ENCODE measurements at regions not wholly inside any gene's neighbourhood (a gene's known extent, or its start where the extent isn't known, plus 50 kb on each side); places are given as distances from the start of the nearest gene placed in this dataset.

DNA sequence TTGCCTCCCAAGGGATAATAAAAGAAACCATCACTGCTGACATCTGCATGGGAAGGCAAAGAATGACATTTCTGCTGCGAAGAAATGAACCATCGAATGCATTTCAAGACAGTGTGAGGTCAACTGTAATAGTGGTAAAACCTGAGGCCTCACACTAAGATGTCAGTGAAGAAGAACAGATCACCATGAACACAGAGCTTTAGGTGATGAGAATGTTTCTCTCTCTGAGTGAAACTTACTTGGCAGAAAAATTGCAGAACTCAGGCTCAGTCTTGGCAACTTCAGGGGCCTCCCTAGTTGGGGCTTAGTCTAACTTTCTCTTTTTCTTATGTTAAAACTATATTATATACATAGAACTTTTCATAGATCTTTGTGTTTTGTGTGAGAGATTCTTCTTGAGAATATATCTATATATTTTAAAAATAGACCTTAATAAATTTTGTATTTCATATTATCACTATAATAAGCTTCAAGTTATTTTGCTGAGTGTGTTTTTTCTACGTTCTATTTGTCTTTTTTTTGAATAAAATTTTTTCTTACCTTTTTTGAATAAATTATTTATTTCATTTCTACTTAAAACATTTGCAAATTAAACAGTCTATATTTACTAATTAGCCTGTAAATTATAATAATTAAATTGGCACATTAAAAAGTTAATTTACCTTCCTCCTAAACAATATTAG, 427.5 kb upstream of the TRIB2 start:
- CTCF ChIA-PET = no interaction called here
- POLR2A ChIA-PET = no interaction called here

- ChIA-PET POLR2A (interaction anchor here (0.6 kb wide), 1 partner anchor 437 kb away, joined by 4 read pairs; no protein-coding TSS in a partner anchor), CTCF (no interaction called here)
These were observed 425.4 kb upstream of the TRIB2 start for GRCh38 chr2:12291303-12291702.

GRCh38 chr2:12293874-12294273, 422.9 kb upstream of the TRIB2 start:
- CTCF ChIA-PET = interaction anchor here (1.1 kb wide), 1 partner anchor 21 kb away, joined by 3 read pairs; no protein-coding TSS in a partner anchor
- POLR2A ChIA-PET = interaction anchor here (0.5 to 1.4 kb wide), 6 partner anchors 22 to 461 kb away, joined by 3 to 5 read pairs (median 4); no protein-coding TSS in a partner anchor

DNA sequence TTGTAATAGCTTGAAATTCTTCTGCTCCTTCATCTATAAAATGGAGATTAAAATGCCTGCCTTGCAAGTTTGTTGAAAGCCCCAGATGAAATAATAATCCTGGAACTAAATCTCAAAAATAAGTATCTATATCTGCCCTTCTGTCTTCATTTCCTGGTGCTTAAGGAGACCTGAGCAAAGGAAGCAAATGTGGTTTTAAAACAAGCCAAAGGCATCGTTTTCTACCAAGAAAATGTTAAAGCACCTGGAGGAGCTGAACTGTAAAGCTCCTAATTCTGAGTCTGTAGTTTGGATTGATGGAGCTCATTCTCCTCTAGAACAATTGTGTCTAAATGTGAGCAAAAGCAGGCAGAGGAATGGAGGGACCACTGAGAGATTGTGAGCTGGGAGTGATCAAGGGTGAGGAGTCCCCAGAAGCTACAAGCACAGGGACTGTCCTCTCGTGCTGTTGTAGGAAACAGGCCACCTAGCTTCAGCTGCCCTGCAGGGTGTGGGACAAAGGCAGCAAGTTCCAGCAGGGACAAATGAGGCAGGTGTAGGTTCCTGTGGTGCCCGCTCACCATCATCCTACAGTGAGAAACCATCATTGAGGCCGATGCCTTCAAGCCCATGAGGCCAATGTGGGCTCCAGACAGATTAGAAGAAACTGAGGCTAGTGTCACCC, 420.7 kb upstream of the TRIB2 start:
- ChIA-PET POLR2A (no interaction called here), CTCF (no interaction called here)

DNA sequence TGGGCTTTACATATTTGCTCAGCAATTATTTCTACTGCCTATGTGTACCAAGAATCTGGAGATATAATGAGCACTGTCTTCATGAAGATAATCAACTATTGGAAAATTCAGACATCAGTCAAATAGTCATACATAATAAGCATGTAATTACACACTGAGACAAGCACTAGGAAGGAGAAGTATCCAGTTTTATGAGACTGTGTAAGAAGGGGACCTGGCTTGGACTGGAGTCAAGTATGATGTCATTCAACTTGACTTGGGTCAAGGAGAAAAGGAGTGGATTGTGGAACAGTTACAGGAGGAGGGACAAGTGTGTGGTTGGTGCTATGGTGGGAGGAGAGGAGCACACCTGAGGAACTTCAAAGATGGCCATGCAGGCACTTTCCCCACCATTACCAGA, 419.8 kb upstream of the TRIB2 start:
- CTCF ChIA-PET = no interaction called here
- POLR2A ChIA-PET = no interaction called here

DNA sequence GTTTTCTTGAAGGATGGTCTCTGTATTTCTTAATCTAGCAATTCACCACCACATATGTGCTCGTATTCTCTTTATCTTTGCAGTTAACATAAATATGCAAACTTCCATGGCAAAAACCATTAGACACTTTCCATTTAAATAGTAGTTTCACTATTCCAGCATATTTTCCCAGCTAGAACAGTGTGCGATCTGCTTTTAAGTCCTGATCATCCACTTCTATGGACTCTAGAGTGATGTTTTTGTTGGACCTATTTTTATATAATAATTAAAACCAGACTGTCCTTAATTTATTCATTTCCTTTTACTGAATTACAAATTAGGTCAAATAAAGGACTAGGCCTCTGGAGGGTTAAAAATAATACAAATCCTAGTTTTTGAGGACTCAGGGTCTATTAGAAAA, 418.4 kb upstream of the TRIB2 start:
- ChIA-PET CTCF (no interaction called here), POLR2A (no interaction called here)

GRCh38 chr2:12299431-12299830, 417.3 kb upstream of the TRIB2 start:
- ChIA-PET CTCF (no interaction called here), POLR2A (no interaction called here)

GRCh38 chr2:12300019-12300602, 416.6 kb upstream of the TRIB2 start:
- ChIA-PET CTCF (no interaction called here), POLR2A (no interaction called here)

DNA sequence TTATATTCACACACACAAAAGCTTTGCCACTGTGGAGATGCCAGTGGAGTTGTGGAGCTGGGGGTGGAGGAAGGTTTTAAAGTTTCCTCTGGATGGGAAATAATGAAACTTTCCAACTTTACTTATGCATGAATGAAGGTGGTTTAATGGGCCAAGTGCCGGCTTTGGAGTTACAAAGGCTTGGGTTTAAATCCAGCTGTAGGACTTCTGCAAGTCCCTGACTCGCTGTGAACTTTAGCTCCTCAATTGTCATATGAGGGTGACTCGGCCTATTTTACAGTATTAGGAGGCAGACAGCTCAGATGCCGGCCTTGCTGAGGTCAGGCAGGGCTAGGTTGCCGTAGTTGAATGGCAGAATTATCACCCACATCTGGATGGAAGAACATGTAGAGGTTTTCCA, 415.8 kb upstream of the TRIB2 start:
- CTCF ChIA-PET = no interaction called here
- POLR2A ChIA-PET = no interaction called here

DNA sequence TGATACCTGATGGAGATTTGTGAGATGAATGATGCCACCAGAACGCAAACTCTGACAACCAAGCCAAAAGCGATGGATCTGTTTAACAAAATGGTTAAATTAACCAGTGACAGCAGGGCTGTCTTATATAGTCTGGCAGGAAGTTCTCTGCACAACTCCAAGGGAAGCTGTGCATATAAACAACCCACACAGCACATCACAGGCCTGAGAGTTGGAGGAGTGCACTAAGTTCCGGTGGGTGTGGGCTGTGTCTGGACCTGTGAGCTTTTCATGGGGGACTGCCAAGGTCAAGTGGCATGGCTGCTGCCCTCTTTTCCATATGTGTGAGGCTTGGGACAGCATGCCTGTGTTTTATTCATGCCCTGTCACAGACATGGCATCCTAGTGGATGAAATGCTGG, 414.6 kb upstream of the TRIB2 start:
- CTCF ChIA-PET = no interaction called here
- POLR2A ChIA-PET = no interaction called here

DNA sequence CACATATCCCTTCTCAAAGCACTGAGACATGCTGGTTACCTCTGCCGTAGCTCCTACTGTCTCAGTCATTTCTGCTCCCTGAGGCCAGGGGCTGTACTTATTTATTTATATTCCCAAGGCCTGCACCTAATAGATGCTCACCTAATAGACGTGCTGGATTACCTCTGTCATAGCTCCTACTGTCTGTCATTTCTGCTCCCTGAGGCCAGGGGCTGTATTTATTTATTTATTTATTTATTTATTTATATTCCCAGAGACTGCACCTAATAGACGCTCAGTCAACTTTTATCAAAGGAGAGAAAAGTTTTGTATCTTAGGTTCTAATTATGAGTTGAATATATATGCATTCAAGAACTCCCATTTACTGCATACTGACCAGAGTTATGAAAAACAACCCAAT, 414.0 kb upstream of the TRIB2 start:
- ChIA-PET POLR2A (no interaction called here), CTCF (no interaction called here)

- ChIA-PET CTCF (no interaction called here), POLR2A (no interaction called here)
These were observed 413.3 kb upstream of the TRIB2 start for GRCh38 chr2:12303181-12304030.

DNA sequence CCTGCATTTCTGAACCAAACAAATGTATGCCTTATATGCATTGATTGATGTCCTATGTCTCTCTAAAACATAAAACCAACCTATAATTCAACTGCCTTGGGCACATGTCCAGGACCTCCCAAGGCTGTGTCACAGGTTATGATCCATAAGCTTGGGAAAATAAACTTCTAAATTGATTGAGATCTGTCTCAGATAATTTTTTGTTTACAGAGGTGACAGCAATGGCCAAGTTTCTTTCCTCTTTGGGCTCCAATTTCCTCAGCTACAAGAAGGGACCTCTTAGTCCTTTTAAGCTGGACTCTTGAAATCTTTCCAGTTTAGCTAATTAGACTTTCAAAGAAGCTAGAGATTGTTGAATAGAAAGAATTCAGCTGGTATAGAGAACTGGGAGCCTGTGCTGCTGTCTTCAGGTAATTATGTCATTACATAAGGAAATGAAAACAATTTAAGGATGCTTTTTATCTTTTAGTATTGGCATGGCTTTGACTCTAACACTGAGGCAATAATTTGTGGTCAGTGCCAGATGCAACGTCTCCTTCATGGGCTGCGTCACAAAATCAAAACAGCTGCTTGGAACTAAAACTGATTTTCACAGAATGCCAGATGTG, 412.1 kb upstream of the TRIB2 start:
- ChIA-PET POLR2A (no interaction called here), CTCF (no interaction called here)

GRCh38 chr2:12305931-12306330, 410.8 kb upstream of the TRIB2 start:
- ChIA-PET POLR2A (no interaction called here), CTCF (no interaction called here)

DNA sequence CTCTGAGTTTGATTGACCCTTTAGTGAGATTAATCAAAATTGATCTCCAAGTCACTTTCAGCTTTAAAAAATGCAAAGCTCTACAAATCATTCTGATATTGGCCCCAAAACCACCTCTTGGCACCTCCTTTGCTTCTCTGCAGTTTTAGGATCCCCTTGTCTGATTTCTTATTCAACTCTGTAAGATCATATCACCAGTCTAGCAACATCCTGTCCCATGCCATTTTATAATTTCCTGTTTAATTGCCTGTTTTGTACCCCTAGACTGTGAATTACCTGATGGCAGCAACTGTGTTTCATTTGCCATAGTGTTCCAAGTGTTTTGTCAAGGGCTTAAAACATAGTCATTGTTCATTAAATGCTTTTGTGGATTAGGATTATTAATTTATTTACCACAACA, 406.3 kb upstream of the TRIB2 start:
- CTCF ChIA-PET = no interaction called here
- POLR2A ChIA-PET = no interaction called here

GRCh38 chr2:12313445-12314126, 403.1 kb upstream of the TRIB2 start:
- ChIA-PET CTCF (no interaction called here), POLR2A (no interaction called here)

GRCh38 chr2:12314127-12314760, 402.5 kb upstream of the TRIB2 start:
- POLR2A ChIA-PET = no interaction called here
- CTCF ChIA-PET = no interaction called here

GRCh38 chr2:12315224-12315623, 401.5 kb upstream of the TRIB2 start:
- POLR2A ChIA-PET = no interaction called here
- CTCF ChIA-PET = no interaction called here

- CTCF ChIA-PET = no interaction called here
- POLR2A ChIA-PET = no interaction called here
These were observed 400.3 kb upstream of the TRIB2 start for GRCh38 chr2:12316476-12316875.

All from activated CD8-positive, alpha-beta memory T cell treated with anti-CD3 and anti-CD28 coated beads for 36 hours (primary cell).